IMR-90 (cell line): ENCODE measurements at regions not wholly inside any gene's neighbourhood (a gene's known extent, or its start where the extent isn't known, plus 50 kb on each side); places are given as distances from the start of the nearest gene placed in this dataset.

ENCODE experiments used
- ATAC-seq: fragments of 200-7000 bp; cut with Tn5 transposase; 2 replicates; pipeline ENCODE4 v1.9.1; 2020; ENCODE audit warnings: low read depth, mild to moderate bottlenecking, moderate library complexity
- BruUV-seq: library from RNA; stranded (reverse); fragments of 400-500 nt; replicated peaks from 2 replicates; lab custom pipeline; 2021; lab: Mats Ljungman, UMichigan
- CTCF ChIA-PET: fragments of 300-600 bp; formaldehyde crosslinking; extraction: SDS; loops from one replicate; lab custom pipeline; 2021; ENCODE audit warnings: antibody characterized with exemption; lab: Yijun Ruan, JAX
- POLR2A ChIA-PET: fragments of 300-600 bp; sonication (Branson Sonifier 250); formaldehyde crosslinking; loops from one replicate; lab custom pipeline; 2022; ENCODE audit warnings: antibody characterized with exemption; ENCODE audit not compliant: unreplicated experiment; lab: Charles Lee
- DNase-seq: peaks from one replicate; pipeline ENCODE4 v3.0.0; 2013
- H2AFZ ChIP-seq: replicated peaks from 2 replicates; pipeline ENCODE3; 2013; ENCODE audit warnings: low read length, mild to moderate bottlenecking; ENCODE audit not compliant: poor library complexity
- H2AK5ac ChIP-seq: 2 replicates; pipeline ENCODE4 v1.6.1; 2013; ENCODE audit warnings: low read depth, low read length, inconsistent platforms
- H2AK9ac ChIP-seq: replicated peaks from 2 replicates; pipeline ENCODE3; 2013; ENCODE audit warnings: mild to moderate bottlenecking, low read depth, low read length, moderate library complexity; ENCODE audit not compliant: poor library complexity
- H2BK120ac ChIP-seq: 2 replicates; pipeline ENCODE4 v1.6.1; 2013; ENCODE audit warnings: low read depth, low read length, inconsistent platforms
- H2BK15ac ChIP-seq: 3 replicates; pipeline ENCODE4 v1.6.1; 2013; ENCODE audit warnings: low read depth, low read length, inconsistent platforms
- H2BK20ac ChIP-seq: 2 replicates; pipeline ENCODE4 v1.6.1; 2013; ENCODE audit warnings: low read depth, mild to moderate bottlenecking, inconsistent platforms, low read length, moderate library complexity
- H2BK5ac ChIP-seq: 2 replicates; pipeline ENCODE4 v1.6.1; 2013; ENCODE audit warnings: mild to moderate bottlenecking, low read depth, low read length, inconsistent platforms; ENCODE audit not compliant: poor library complexity, severe bottlenecking
- H3K14ac ChIP-seq: replicated peaks from 2 replicates; pipeline ENCODE4 v1.6.1; 2013; ENCODE audit warnings: low read depth, low read length, inconsistent platforms
- H3K18ac ChIP-seq: 2 replicates; pipeline ENCODE4 v1.6.1; 2013; ENCODE audit warnings: low read depth, low read length, control low read depth
- H3K23ac ChIP-seq: 2 replicates; pipeline ENCODE4 v1.6.1; 2013; ENCODE audit warnings: low read depth, low read length, inconsistent platforms
- H3K27ac ChIP-seq: 2 replicates; pipeline ENCODE4 v1.5.1; 2013; ENCODE audit warnings: mild to moderate bottlenecking, control low read depth, low read length; ENCODE audit not compliant: insufficient read depth
- H3K27me3 ChIP-seq: 2 replicates; pipeline ENCODE4 v1.6.1; 2013; ENCODE audit warnings: low read length; ENCODE audit not compliant: control insufficient read depth, insufficient read depth
- H3K36me3 ChIP-seq: 2 replicates; pipeline ENCODE4 v1.6.1; 2013; ENCODE audit warnings: low read length, mixed read lengths; ENCODE audit not compliant: control insufficient read depth, insufficient read depth
- H3K4ac ChIP-seq: 2 replicates; pipeline ENCODE4 v1.6.1; 2013; ENCODE audit warnings: low read depth, low read length, inconsistent platforms
- H3K4me1 ChIP-seq: 2 replicates; pipeline ENCODE4 v1.6.1; 2013; ENCODE audit warnings: low read length, mixed read lengths; ENCODE audit not compliant: control insufficient read depth, insufficient read depth
- H3K4me2 ChIP-seq: 2 replicates; pipeline ENCODE4 v1.6.1; 2013; ENCODE audit warnings: low read depth, mild to moderate bottlenecking, control low read depth, low read length, moderate library complexity
- H3K4me3 ChIP-seq: 2 replicates; pipeline ENCODE4 v1.5.1; 2013; ENCODE audit warnings: low read depth, mild to moderate bottlenecking, control low read depth, low read length, moderate library complexity; ENCODE audit not compliant: insufficient read depth
- H3K56ac ChIP-seq: 2 replicates; pipeline ENCODE4 v1.6.1; 2013; ENCODE audit warnings: low read length, inconsistent platforms; ENCODE audit not compliant: insufficient read depth; ENCODE audit errors: extremely low read depth
- H3K79me1 ChIP-seq, 2 experiments: 2 replicates each; pipeline ENCODE4 v1.6.1; 2013; ENCODE audit warnings: low read length in 2 of 2, inconsistent platforms in 1 of 2, low read depth in 1 of 2
- H3K9ac ChIP-seq: 2 replicates; pipeline ENCODE4 v1.6.1; 2013; ENCODE audit warnings: low read depth, low read length, control low read depth
- H3K9me1 ChIP-seq: 2 replicates; pipeline ENCODE4 v1.6.1; 2013; ENCODE audit warnings: low read length, inconsistent platforms; ENCODE audit not compliant: insufficient read depth
- H3K9me3 ChIP-seq: 2 replicates; pipeline ENCODE4 v1.6.1; 2013; ENCODE audit warnings: low read length; ENCODE audit not compliant: control insufficient read depth, insufficient read depth
- H4K20me1 ChIP-seq: 2 replicates; pipeline ENCODE4 v1.6.1; 2013; ENCODE audit warnings: low read length, inconsistent platforms; ENCODE audit not compliant: insufficient read depth
- H4K5ac ChIP-seq: 2 replicates; pipeline ENCODE4 v1.6.1; 2013; ENCODE audit warnings: mild to moderate bottlenecking, low read depth, low read length, control low read depth
- H4K8ac ChIP-seq, 2 experiments: 2 replicates each; pipeline ENCODE4 v1.6.1; 2013; ENCODE audit warnings: low read depth in 2 of 2, low read length in 2 of 2, control low read depth in 1 of 2, inconsistent platforms in 1 of 2
- H4K91ac ChIP-seq: 2 replicates; pipeline ENCODE4 v1.6.1; 2013; ENCODE audit warnings: low read depth, low read length, inconsistent platforms; ENCODE audit not compliant: insufficient read depth
- BHLHE40 ChIP-seq: fragments of 150-350 bp; IDR thresholded peaks from 2 replicates; pipeline ENCODE4 v1.6.1; 2016; ENCODE audit warnings: mild to moderate bottlenecking, low read depth, low read length
- CEBPB ChIP-seq: IDR thresholded peaks from 2 replicates; pipeline ENCODE4 v1.6.1; 2012; ENCODE audit warnings: low read depth, low read length, improper control_type of control experiment
- CHD1 ChIP-seq: IDR thresholded peaks from 2 replicates; pipeline ENCODE4 v1.6.1; 2012; ENCODE audit warnings: low read depth, low read length, improper control_type of control experiment
- FOS ChIP-seq: fragments of 150-350 bp; IDR thresholded peaks from 2 replicates; pipeline ENCODE4 v1.6.1; 2016; ENCODE audit warnings: low read depth, low read length
- MAFK ChIP-seq: IDR thresholded peaks from 2 replicates; pipeline ENCODE4 v1.6.1; 2012; ENCODE audit warnings: low read depth, low read length, improper control_type of control experiment
- MAZ ChIP-seq: IDR thresholded peaks from 2 replicates; pipeline ENCODE4 v1.6.1; 2012; ENCODE audit warnings: low read depth, mild to moderate bottlenecking, low read length, improper control_type of control experiment, moderate library complexity, borderline replicate concordance
- MXI1 ChIP-seq: IDR thresholded peaks from 2 replicates; pipeline ENCODE4 v1.6.1; 2012; ENCODE audit warnings: low read depth, mild to moderate bottlenecking, low read length, moderate library complexity, borderline replicate concordance
- NFE2L2 ChIP-seq: fragments of 150-350 bp; IDR thresholded peaks from 2 replicates; pipeline ENCODE4 v1.6.1; 2016; ENCODE audit warnings: low read depth, mild to moderate bottlenecking, low read length
- POLR2A ChIP-seq: IDR thresholded peaks from 2 replicates; pipeline ENCODE4 v1.6.1; 2012; ENCODE audit warnings: mild to moderate bottlenecking, low read depth, low read length
- RAD21 ChIP-seq: IDR thresholded peaks from 2 replicates; pipeline ENCODE4 v1.6.1; 2012; ENCODE audit warnings: low read length, improper control_type of control experiment
- RCOR1 ChIP-seq: IDR thresholded peaks from 2 replicates; pipeline ENCODE4 v1.6.1; 2012; ENCODE audit warnings: mild to moderate bottlenecking, low read length, improper control_type of control experiment; ENCODE audit not compliant: insufficient replicate concordance
- RFX5 ChIP-seq: IDR thresholded peaks from 2 replicates; pipeline ENCODE4 v1.8.0; 2012; ENCODE audit warnings: low read depth, mild to moderate bottlenecking, low read length, moderate library complexity
- SMC3 ChIP-seq: fragments of 150-350 bp; IDR thresholded peaks from 2 replicates; pipeline ENCODE4 v1.6.1; 2016; ENCODE audit warnings: low read depth, mild to moderate bottlenecking, antibody characterized with exemption, low read length, moderate library complexity
- WGBS, 2 experiments: methylation state at CpG; one replicate each; pipeline versions ENCODE4 v1.1.5 to v1.1.7; 2013; ENCODE audit warnings: missing lambda C conversion rate in 2 of 2; ENCODE audit not compliant: insufficient read length in 1 of 2; ENCODE audit errors: extremely low coverage in 2 of 2; 5-methylcytosine and 5-hydroxymethylcytosine counted together
- dilution Hi-C: fragments of 300-500 bp; cut with HindIII; formaldehyde crosslinking; loops from one replicate; pipeline ENCODE4 v1.14.3; 2018; ENCODE audit warnings: low sequenced_read_pairs; ENCODE audit not compliant: unreplicated experiment
- in situ Hi-C: fragments of 300-500 bp; cut with MboI; formaldehyde crosslinking; loops from 3 replicates; pipeline ENCODE4 v1.14.3; 2019; ENCODE audit warnings: low sequenced_read_pairs, inconsistent platforms, mixed read lengths
- intact Hi-C: fragments of 100-400 bp; cut with micrococcal nuclease; formaldehyde crosslinking; loops from 2 replicates; pipeline ENCODE4 v1.10.0; 2022
- TF ChIP-seq, protein P1 (sequence below): fragments of 150-350 bp; IDR thresholded peaks from 2 replicates; pipeline ENCODE4 v1.6.1; 2016; ENCODE audit warnings: low read depth, mild to moderate bottlenecking, low read length, moderate library complexity, borderline replicate concordance
- TF ChIP-seq, protein P2 (sequence below): fragments of 150-350 bp; IDR thresholded peaks from 2 replicates; pipeline ENCODE4 v1.6.1; 2017; ENCODE audit warnings: mild to moderate bottlenecking, antibody characterized with exemption, low read length, low read depth
- TF ChIP-seq, protein P3 (sequence below): conservative IDR thresholded peaks from 2 replicates; pipeline ENCODE4 v1.5.1; 2012; ENCODE audit warnings: mild to moderate bottlenecking, low read depth, low read length, improper control_type of control experiment

DNA sequence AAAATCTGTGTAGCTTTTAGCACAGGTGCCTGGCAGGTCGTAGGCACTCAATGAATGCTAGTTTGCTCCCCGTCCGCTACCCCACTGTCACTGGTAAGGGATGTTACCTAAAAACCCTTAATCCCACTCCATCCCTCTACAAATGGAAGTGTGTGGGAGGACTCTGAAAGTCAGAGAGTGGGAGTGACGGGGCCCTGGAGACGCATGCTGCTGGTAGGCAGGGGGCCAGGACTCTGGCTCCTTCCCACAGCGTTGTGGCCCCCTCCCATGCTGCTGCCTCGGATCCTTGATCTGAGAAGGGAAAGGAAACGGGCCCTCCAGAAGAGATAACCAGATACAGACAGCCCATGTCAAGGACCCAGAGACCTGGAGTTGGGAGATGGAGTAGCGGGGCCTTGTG, 249.3 kb downstream of the HAUS1 start:
- intact Hi-C loops = no loop called here
- ATAC-seq (no peak), DNase-seq (no peak)
- Histone ChIP-seq H4K91ac (no peak overlapping the region), H3K36me3 (no peaks in the 10 kb centered on the region), H3K9ac (no peak overlapping the region), H3K27ac (no peak overlapping the region), H2AFZ (no peak overlapping the region), H2AK5ac (no peak overlapping the region), H3K18ac (no peak overlapping the region), H3K9me1 (no peaks in the 10 kb centered on the region), H4K5ac (no peak overlapping the region), H3K9me3 (no peaks in the 10 kb centered on the region), H2BK5ac (no peak overlapping the region), H3K23ac (no peak overlapping the region), H3K4me2 (no peak overlapping the region), H4K8ac (no peak overlapping the region), H3K27me3 (no peaks in the 10 kb centered on the region; the same call in 1 of the 2 replicates), H2BK15ac (no peak overlapping the region), H3K56ac (no peak overlapping the region), H2BK120ac (no peak overlapping the region), H2BK20ac (no peak overlapping the region), H3K4me3 (no peak overlapping the region), H2AK9ac (no peak overlapping the region), H3K4me1 (no peaks in the 10 kb centered on the region), H3K14ac (no peak overlapping the region), H3K79me1 (no peaks in the 10 kb centered on the region), H3K4ac (no peak overlapping the region), H4K20me1 (no peaks in the 10 kb centered on the region)
- ChIA-PET CTCF (no interaction called here), POLR2A (no interaction called here)
- dilution Hi-C loops = no loop called here
- TF ChIP-seq MAFK (no peak), RAD21 (no peak), CEBPB (no peak), RFX5 (no peak), CHD1 (no peak), POLR2A (no peak), FOS (no peak), BHLHE40 (no peak), SMC3 (no peak), NFE2L2 (no peak), MAZ (no peak), RCOR1 (no peak), MXI1 (no peak)
- TF ChIP-seq, protein P1, sequence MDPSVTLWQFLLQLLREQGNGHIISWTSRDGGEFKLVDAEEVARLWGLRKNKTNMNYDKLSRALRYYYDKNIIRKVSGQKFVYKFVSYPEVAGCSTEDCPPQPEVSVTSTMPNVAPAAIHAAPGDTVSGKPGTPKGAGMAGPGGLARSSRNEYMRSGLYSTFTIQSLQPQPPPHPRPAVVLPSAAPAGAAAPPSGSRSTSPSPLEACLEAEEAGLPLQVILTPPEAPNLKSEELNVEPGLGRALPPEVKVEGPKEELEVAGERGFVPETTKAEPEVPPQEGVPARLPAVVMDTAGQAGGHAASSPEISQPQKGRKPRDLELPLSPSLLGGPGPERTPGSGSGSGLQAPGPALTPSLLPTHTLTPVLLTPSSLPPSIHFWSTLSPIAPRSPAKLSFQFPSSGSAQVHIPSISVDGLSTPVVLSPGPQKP = no peak
- TF ChIP-seq, protein P2, sequence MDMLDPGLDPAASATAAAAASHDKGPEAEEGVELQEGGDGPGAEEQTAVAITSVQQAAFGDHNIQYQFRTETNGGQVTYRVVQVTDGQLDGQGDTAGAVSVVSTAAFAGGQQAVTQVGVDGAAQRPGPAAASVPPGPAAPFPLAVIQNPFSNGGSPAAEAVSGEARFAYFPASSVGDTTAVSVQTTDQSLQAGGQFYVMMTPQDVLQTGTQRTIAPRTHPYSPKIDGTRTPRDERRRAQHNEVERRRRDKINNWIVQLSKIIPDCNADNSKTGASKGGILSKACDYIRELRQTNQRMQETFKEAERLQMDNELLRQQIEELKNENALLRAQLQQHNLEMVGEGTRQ = no peak
- TF ChIP-seq, protein P3, sequence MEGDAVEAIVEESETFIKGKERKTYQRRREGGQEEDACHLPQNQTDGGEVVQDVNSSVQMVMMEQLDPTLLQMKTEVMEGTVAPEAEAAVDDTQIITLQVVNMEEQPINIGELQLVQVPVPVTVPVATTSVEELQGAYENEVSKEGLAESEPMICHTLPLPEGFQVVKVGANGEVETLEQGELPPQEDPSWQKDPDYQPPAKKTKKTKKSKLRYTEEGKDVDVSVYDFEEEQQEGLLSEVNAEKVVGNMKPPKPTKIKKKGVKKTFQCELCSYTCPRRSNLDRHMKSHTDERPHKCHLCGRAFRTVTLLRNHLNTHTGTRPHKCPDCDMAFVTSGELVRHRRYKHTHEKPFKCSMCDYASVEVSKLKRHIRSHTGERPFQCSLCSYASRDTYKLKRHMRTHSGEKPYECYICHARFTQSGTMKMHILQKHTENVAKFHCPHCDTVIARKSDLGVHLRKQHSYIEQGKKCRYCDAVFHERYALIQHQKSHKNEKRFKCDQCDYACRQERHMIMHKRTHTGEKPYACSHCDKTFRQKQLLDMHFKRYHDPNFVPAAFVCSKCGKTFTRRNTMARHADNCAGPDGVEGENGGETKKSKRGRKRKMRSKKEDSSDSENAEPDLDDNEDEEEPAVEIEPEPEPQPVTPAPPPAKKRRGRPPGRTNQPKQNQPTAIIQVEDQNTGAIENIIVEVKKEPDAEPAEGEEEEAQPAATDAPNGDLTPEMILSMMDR = no peak
- WGBS, 2 experiments = no CpG with 5 or more reads among the region's 9 CpGs
- in situ Hi-C loops = no loop called here
- BruUV-seq = no TSS peak
